GM21381 (cell line): ENCODE measurements at regions not wholly inside any gene's neighbourhood (a gene's known extent, or its start where the extent isn't known, plus 50 kb on each side); places are given as distances from the start of the nearest gene placed in this dataset.

Experiments
- ATAC-seq: cut with Tn5 transposase; IDR thresholded peaks from one replicate; pipeline ENCODE4 v1.9.1; 2021; ENCODE audit warnings: mild to moderate bottlenecking, moderate library complexity; ENCODE audit not compliant: unreplicated experiment

GRCh38 chr22:49609207-49609876 is 218.3 kb downstream of the BRD1 start:
- ATAC-seq, result no peak

GRCh38 chr22:49608660-49609059 is 219.0 kb downstream of the BRD1 start:
- no peak for ATAC-seq

- ATAC-seq, result no peak
These were observed 219.4 kb downstream of the BRD1 start for GRCh38 chr22:49608228-49608627.

- ATAC-seq, result no peak
These were observed 219.9 kb downstream of the BRD1 start for GRCh38 chr22:49607821-49608220.

GRCh38 chr22:49606562-49607290 is 220.9 kb downstream of the BRD1 start:
- ATAC-seq, result no peak

- ATAC-seq, result no peak
These were observed 222.9 kb downstream of the BRD1 start for GRCh38 chr22:49604732-49605302.

- no peak for ATAC-seq
These were observed 224.7 kb downstream of the BRD1 start for GRCh38 chr22:49603016-49603415.

GRCh38 chr22:49602481-49602880 is 225.2 kb downstream of the BRD1 start:
- ATAC-seq, result no peak

GRCh38 chr22:49601614-49602321 is 225.9 kb downstream of the BRD1 start:
- no peak for ATAC-seq

- no peak for ATAC-seq
These were observed 226.7 kb downstream of the BRD1 start for GRCh38 chr22:49600891-49601431.

GRCh38 chr22:49600468-49600867 is 227.2 kb downstream of the BRD1 start:
- ATAC-seq, result no peak

- ATAC-seq, result no peak
These were observed 227.8 kb downstream of the BRD1 start for GRCh38 chr22:49599691-49600455.

- ATAC-seq, result no peak
These were observed 228.6 kb downstream of the BRD1 start for GRCh38 chr22:49599039-49599438.

GRCh38 chr22:49598338-49598737 is 229.3 kb downstream of the BRD1 start:
- no peak for ATAC-seq

- ATAC-seq, result no peak
These were observed 230.1 kb downstream of the BRD1 start for GRCh38 chr22:49597428-49598039.

- ATAC-seq, result no peak
These were observed 232.1 kb downstream of the BRD1 start for GRCh38 chr22:49595465-49596078.

GRCh38 chr22:49594078-49594477 is 233.6 kb downstream of the BRD1 start:
- no peak for ATAC-seq

- ATAC-seq, result no peak
These were observed 234.2 kb downstream of the BRD1 start for GRCh38 chr22:49593509-49593908.

- no peak for ATAC-seq
These were observed 234.7 kb downstream of the BRD1 start for GRCh38 chr22:49592780-49593501.
